GM12878 (cell line): ENCODE measurements at regions not wholly inside any gene's neighbourhood (a gene's known extent, or its start where the extent isn't known, plus 50 kb on each side); places are given as distances from the start of the nearest gene placed in this dataset.

Experiments
- ASH2L ChIP-seq: fragments of 300-600, 200-600 bp; sonication (generic); IDR thresholded peaks from 2 replicates; pipeline ENCODE4 v1.6.1; 2017; ENCODE audit warnings: low read depth, mild to moderate bottlenecking, borderline replicate concordance
- ATF2 ChIP-seq: IDR thresholded peaks from 2 replicates; pipeline ENCODE4 v1.6.1; 2012; ENCODE audit warnings: low read length, inconsistent platforms
- ATF3 ChIP-seq: IDR thresholded peaks from 2 replicates; pipeline ENCODE4 v1.6.1; 2011; ENCODE audit warnings: low read depth, mild to moderate bottlenecking, low read length, moderate library complexity, borderline replicate concordance; ENCODE audit errors: extremely low read depth
- ATF7 ChIP-seq: fragments of 450-650 bp; IDR thresholded peaks from 2 replicates; pipeline ENCODE4 v1.6.1; 2016; ENCODE audit warnings: low read depth, mild to moderate bottlenecking
- BMI1 ChIP-seq: fragments of 450-650 bp; IDR thresholded peaks from 2 replicates; pipeline ENCODE4 v1.6.1; 2016; ENCODE audit warnings: mild to moderate bottlenecking, moderate library complexity, borderline replicate concordance
- BRCA1 ChIP-seq: IDR thresholded peaks from 2 replicates; pipeline ENCODE4 v1.6.1; 2011; ENCODE audit warnings: low read depth, low read length, improper control_type of control experiment
- CEBPZ ChIP-seq: fragments of 150-350 bp; IDR thresholded peaks from 2 replicates; pipeline ENCODE4 v1.6.1; 2016; ENCODE audit warnings: low read depth, low read length
- CREB1 ChIP-seq: IDR thresholded peaks from 2 replicates; pipeline ENCODE4 v1.6.1; 2012; ENCODE audit warnings: low read depth, mild to moderate bottlenecking, inconsistent platforms
- E2F8 ChIP-seq: fragments of 450-650 bp; IDR thresholded peaks from 2 replicates; pipeline ENCODE4 v1.6.1; 2018; ENCODE audit warnings: mild to moderate bottlenecking, low read depth, moderate library complexity; ENCODE audit not compliant: partially characterized antibody
- ESRRA ChIP-seq: IDR thresholded peaks from 2 replicates; pipeline ENCODE4 v1.6.1; 2012; ENCODE audit warnings: mild to moderate bottlenecking, low read length, improper control_type of control experiment
- JUNB ChIP-seq: IDR thresholded peaks from 2 replicates; pipeline ENCODE4 v1.6.1; 2016; ENCODE audit warnings: antibody characterized with exemption, mild to moderate bottlenecking
- NKRF ChIP-seq: fragments of 450-650 bp; conservative IDR thresholded peaks from 2 replicates; pipeline ENCODE4 v1.6.1; 2017; ENCODE audit warnings: mild to moderate bottlenecking, moderate library complexity
- PBX3 ChIP-seq: IDR thresholded peaks from 2 replicates; pipeline ENCODE4 v1.6.1; 2011; ENCODE audit warnings: mild to moderate bottlenecking, low read depth, low read length, moderate library complexity; ENCODE audit not compliant: insufficient replicate concordance
- RB1 ChIP-seq: fragments of 450-650 bp; formaldehyde crosslinking; IDR thresholded peaks from 2 replicates; pipeline ENCODE4 v1.6.1; 2017; ENCODE audit warnings: mild to moderate bottlenecking, borderline replicate concordance
- RUNX3 ChIP-seq: IDR thresholded peaks from 2 replicates; pipeline ENCODE4 v1.6.1; 2012; ENCODE audit warnings: low read length, inconsistent platforms
- ZBTB4 ChIP-seq: fragments of 450-650 bp; formaldehyde crosslinking; IDR thresholded peaks from 2 replicates; pipeline ENCODE4 v1.4.0; 2022; ENCODE audit warnings: mild to moderate bottlenecking, moderate library complexity

- no peak for TF ChIP-seq ATF2
- no peak for TF ChIP-seq PBX3
- TF ChIP-seq BRCA1: no peak
- no peak for TF ChIP-seq ZBTB4 (CRISPR knock-in tag)
- no peak for TF ChIP-seq BMI1
- TF ChIP-seq JUNB: no peak
- TF ChIP-seq RUNX3: no peak
- no peak for TF ChIP-seq ATF3
- no peak for TF ChIP-seq ASH2L
- peak; percentile 50; the same call in 1 of the 2 replicates for TF ChIP-seq CREB1
- peak; percentile 37; the same call in 1 of the 2 replicates for TF ChIP-seq ATF7
- TF ChIP-seq E2F8: no peak
- no peak for TF ChIP-seq NKRF
- no peak for TF ChIP-seq ESRRA
- no peak for TF ChIP-seq CEBPZ
- no peak for TF ChIP-seq RB1
Measured at GRCh38 chr5:89399548-89399947, 516.6 kb upstream of the MEF2C start (continued).
